Lower leg skin (tissue), 4 donors: ENCODE measurements at regions not wholly inside any gene's neighbourhood (a gene's known extent, or its start where the extent isn't known, plus 50 kb on each side); places are given as distances from the start of the nearest gene placed in this dataset.

Experiments used
- DNase-seq, 2 donors: peaks; one replicate each; pipeline ENCODE4 v3.0.0-alpha.2; 2019; ENCODE audit warnings: low spot score in 2 of 2
- H3K4me3 ChIP-seq: fragments of 200-600 bp; sonication (generic); 2 replicates; pipeline ENCODE4 v1.5.1; 2017; ENCODE audit warnings: mild to moderate bottlenecking, low read depth; ENCODE audit not compliant: poor library complexity, severe bottlenecking
- POLR2A ChIP-seq, 2 donors: fragments of 450-650 bp; IDR thresholded peaks; one replicate each; pipeline ENCODE4 v1.6.1; 2016 to 2017; ENCODE audit warnings: antibody characterized with exemption in 2 of 2, mild to moderate bottlenecking in 1 of 2, moderate library complexity in 1 of 2
- WGBS, 2 donors: methylation state at CpG; one replicate each; pipeline ENCODE4 v1.1.5; 2018; 5-methylcytosine and 5-hydroxymethylcytosine counted together
- intact Hi-C: fragments of 100-400 bp; cut with DNase I; formaldehyde crosslinking; loops from one replicate; pipeline ENCODE4 v1.15.0; 2023; ENCODE audit warnings: low total_unique reads
- TF ChIP-seq, protein P1 (sequence below), 3 donors: fragments of 450-650 bp; IDR thresholded peaks; one replicate each; pipeline ENCODE4 v1.5.1; 2016; ENCODE audit warnings: antibody characterized with exemption in 3 of 3, mild to moderate bottlenecking in 3 of 3, moderate library complexity in 2 of 3

DNA sequence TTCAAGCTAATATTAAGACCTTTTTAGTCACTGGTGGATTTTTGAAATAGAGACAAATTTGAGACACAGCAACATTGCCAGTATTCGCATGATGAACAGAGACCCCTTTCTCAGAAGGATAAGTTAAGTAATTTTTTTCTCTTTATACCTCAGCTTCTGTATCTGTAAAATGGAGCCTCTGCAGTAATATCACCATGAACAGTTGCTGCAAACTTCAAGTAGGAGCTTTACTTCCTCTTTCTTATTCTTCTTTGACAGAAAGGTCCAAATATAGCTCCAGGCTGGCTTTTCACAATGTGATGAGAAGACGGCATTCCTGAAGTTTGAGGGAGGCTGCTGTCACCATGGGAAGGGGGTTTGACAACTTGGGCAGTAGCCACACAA lies 158.7 kb downstream of the TDRD15 start:
- intact Hi-C loops = no loop called here
- 62 to 69% methylated on average over 2 of the region's 2 CpGs for WGBS, 2 donors
- TF ChIP-seq, protein P1, sequence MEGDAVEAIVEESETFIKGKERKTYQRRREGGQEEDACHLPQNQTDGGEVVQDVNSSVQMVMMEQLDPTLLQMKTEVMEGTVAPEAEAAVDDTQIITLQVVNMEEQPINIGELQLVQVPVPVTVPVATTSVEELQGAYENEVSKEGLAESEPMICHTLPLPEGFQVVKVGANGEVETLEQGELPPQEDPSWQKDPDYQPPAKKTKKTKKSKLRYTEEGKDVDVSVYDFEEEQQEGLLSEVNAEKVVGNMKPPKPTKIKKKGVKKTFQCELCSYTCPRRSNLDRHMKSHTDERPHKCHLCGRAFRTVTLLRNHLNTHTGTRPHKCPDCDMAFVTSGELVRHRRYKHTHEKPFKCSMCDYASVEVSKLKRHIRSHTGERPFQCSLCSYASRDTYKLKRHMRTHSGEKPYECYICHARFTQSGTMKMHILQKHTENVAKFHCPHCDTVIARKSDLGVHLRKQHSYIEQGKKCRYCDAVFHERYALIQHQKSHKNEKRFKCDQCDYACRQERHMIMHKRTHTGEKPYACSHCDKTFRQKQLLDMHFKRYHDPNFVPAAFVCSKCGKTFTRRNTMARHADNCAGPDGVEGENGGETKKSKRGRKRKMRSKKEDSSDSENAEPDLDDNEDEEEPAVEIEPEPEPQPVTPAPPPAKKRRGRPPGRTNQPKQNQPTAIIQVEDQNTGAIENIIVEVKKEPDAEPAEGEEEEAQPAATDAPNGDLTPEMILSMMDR (IDR thresholded peaks at IDR 0.05) = no peak
- no peak for TF ChIP-seq POLR2A (IDR thresholded peaks at IDR 0.05)
- no peak overlapping the region for H3K4me3 ChIP-seq
- DNase-seq = no peak

DNA sequence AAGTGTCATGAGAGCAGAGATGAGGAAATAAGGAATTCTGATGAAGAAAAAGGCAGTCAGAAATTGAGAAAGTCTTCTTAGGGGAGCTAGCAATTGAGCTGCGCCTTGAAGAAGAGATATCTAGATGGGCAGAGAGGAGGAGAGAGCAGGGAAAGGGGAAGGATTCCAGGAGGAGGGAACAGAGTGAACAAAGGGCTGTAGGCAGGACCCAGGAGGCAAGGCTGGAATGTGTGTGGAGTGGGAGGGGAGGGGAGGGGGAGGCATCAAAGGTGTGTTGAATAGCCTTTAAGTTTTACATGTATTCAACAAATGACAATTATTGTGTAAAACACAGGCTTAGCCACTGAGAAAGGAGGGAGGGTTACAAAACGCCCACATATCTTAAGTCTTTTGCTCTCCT lies 164.5 kb downstream of the TDRD15 start:
- intact Hi-C loops = no loop called here
- 65 to 66% methylated on average over 2 of the region's 2 CpGs for WGBS, 2 donors
- no peak for DNase-seq
- H3K4me3 ChIP-seq = no peak overlapping the region
- TF ChIP-seq POLR2A (IDR thresholded peaks at IDR 0.05) = no peak
- TF ChIP-seq, protein P1 (IDR thresholded peaks at IDR 0.05) = no peak

DNA sequence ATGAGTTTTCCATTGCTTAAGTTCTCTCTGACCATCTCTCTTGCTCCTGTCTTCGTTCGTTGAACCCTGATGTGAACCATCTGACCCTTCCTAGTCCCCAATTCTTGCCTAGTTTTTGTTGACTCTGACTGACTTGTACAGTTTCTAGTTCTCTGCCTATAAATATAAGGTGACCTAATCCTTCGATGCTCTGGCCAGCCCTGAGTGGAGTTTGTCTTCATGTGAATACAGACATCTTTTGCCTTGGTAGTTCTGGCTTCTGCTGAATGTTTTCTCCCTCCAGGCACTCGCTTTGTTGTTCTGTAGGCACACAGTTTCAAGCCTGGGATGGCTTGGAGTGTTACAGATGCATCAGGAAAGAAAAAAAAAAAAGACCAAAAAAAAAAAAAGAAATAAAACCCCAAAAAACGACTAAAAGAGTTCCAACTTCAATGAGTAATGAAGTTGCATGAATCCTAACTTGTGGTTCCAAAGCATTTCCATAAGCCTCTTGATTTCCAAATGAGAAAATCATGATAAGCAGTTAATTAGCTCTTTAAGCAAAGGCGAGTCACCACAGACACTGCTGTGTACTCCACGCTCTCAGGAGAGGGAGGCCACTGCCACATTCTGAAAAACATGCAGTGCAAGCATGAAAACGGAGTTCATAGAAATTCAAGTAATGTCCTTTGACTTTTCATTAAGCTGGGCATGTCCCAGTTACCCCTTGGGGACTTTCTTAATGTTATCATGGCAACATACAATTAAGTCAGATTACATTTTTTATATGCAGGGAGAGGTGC lies 165.2 kb downstream of the TDRD15 start:
- no peak overlapping the region for H3K4me3 ChIP-seq
- no peak for TF ChIP-seq POLR2A (IDR thresholded peaks at IDR 0.05)
- TF ChIP-seq, protein P1 (IDR thresholded peaks at IDR 0.05) = no peak
- 38 to 43% methylated on average over 8 of the region's 8 CpGs for WGBS, 2 donors
- no peak for DNase-seq
- intact Hi-C loops = no loop called here

DNA sequence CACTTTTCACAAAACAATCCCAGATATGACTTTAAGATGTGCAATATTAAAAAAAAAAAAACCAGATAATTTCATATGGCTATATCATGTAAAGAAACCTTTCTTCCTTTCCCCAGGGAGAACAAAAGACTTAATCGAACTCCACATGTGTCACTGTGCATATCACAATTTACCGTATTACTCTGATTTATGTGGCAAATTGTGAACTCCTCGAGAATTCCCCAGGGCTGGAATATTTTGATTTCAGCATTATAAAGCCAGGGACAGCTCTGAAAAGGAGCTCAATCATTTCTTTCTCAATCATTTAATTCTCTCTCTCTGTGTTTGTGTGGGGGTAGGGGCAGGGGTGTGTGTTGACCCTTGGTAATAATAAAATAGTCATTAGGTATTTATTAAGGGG lies 165.8 kb downstream of the TDRD15 start:
- no peak for DNase-seq
- H3K4me3 ChIP-seq = no peak overlapping the region
- TF ChIP-seq POLR2A (IDR thresholded peaks at IDR 0.05) = no peak
- TF ChIP-seq, protein P1 (IDR thresholded peaks at IDR 0.05) = no peak
- intact Hi-C loops = no loop called here
- WGBS, 2 donors = 40 to 52% methylated on average over 3 of the region's 3 CpGs

DNA sequence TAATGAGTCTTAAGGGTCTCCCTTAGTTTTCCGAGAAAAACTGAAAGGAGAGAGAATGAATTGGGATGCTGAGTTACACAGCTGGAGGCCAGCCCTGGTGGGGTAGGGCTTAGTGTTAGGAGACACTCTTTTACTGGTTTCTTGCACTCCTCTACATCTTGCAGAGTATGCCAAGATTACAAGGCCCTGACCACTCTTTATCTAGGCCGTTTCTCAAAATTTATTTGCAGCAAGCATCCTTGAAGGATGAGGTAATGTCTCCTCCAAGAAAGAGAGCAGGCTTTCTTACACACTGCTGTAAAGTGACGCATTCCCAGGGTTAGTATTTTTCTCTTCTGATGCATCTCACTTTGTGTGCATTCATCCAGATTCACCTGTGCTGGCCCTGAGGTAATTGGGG lies 166.2 kb downstream of the TDRD15 start:
- WGBS, 2 donors = 48 to 71% methylated on average over 3 of the region's 3 CpGs
- H3K4me3 ChIP-seq = no peak overlapping the region
- DNase-seq = no peak
- intact Hi-C loops = no loop called here
- TF ChIP-seq, protein P1 (IDR thresholded peaks at IDR 0.05) = no peak
- no peak for TF ChIP-seq POLR2A (IDR thresholded peaks at IDR 0.05)

DNA sequence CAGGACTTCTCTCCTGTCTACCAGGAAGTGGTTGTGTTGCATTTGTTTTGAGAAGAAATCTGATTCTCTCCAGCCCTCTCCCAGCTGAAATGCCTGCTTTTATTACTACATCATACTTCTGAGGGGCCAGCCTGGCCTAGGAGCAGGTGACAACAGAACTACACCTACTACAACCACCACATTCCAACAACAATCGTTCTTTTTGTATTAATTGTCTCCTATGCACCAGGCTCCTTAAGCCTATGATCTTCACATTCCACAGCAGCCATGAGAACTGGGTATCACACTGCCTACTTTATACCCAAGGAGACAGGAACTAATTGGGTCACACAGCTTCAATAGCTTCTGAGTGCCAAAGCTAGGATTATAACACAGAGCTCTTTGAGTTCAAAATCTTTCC lies 167.7 kb downstream of the TDRD15 start:
- intact Hi-C loops = no loop called here
- 79 to 91% methylated on average over 1 of the region's 1 CpG for WGBS, 2 donors
- DNase-seq = no peak
- TF ChIP-seq, protein P1 (IDR thresholded peaks at IDR 0.05) = no peak
- TF ChIP-seq POLR2A (IDR thresholded peaks at IDR 0.05) = no peak
- no peak overlapping the region for H3K4me3 ChIP-seq
